ENCODE measurements at regions not wholly inside any gene's neighbourhood (a gene's known extent, or its start where the extent isn't known, plus 50 kb on each side); places are given as distances from the start of the nearest gene placed in this dataset.
"Not testable (repeated sequence)": the region's sequence is repeated elsewhere in the genome, so short reads cannot be mapped to it uniquely, and the experiment has no call there.

- Histone ChIP-seq H3K27ac (no peak overlapping the region), H3K4me3 (no peak overlapping the region), H3K9me3 (no peaks in the 10 kb centered on the region), H3K4me1 (no peaks in the 10 kb centered on the region), H3K36me3 (no peaks in the 10 kb centered on the region), H3K27me3 (no peaks in the 10 kb centered on the region)
- 64% methylated on average over 9 of the region's 9 CpGs for WGBS (ENCODE audit: insufficient coverage, low coverage, low lambda C conversion rate, missing lambda C conversion rate)
- ATAC-seq, result no peak
- DNase-seq, result no peak
- intact Hi-C loops (cut with DNase I), result no loop called here
- TF ChIP-seq POLR2A (IDR thresholded peaks at IDR 0.05), result no peak
- TF ChIP-seq CTCF (IDR thresholded peaks at IDR 0.05), result no peak
Observed at GRCh38 chr10:23543691-23544380, 105.0 kb downstream of the OTUD1 start.

DNA sequence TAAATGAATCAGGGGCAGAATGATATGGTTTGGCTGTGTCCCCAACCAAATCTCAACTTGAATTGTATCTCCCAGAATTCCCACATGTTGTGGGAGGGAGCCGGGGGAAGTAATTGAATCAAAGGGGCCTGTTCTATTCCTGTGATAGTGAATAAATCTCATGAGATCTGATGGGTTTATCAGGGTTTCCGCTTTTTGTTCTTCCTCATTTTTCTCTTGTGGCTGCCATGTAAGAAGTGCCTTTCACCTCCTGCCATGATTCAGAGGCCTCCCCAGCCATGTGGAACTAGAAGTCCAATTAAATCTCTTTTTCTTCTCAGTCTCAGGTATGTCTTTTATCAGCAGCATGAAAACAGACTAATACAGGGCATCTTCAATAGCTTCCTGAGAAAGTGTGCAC, 107.0 kb downstream of the OTUD1 start:
- H3K36me3 ChIP-seq; H3K27me3 ChIP-seq; DNase-seq; H3K9me3 ChIP-seq; intact Hi-C loops (cut with DNase I); H3K4me3 ChIP-seq; ATAC-seq; H3K27ac ChIP-seq; H3K4me1 ChIP-seq: not testable (repeated sequence)
- 79% methylated on average over 2 of the region's 2 CpGs for WGBS (ENCODE audit: insufficient coverage, low coverage, low lambda C conversion rate, missing lambda C conversion rate)

DNA sequence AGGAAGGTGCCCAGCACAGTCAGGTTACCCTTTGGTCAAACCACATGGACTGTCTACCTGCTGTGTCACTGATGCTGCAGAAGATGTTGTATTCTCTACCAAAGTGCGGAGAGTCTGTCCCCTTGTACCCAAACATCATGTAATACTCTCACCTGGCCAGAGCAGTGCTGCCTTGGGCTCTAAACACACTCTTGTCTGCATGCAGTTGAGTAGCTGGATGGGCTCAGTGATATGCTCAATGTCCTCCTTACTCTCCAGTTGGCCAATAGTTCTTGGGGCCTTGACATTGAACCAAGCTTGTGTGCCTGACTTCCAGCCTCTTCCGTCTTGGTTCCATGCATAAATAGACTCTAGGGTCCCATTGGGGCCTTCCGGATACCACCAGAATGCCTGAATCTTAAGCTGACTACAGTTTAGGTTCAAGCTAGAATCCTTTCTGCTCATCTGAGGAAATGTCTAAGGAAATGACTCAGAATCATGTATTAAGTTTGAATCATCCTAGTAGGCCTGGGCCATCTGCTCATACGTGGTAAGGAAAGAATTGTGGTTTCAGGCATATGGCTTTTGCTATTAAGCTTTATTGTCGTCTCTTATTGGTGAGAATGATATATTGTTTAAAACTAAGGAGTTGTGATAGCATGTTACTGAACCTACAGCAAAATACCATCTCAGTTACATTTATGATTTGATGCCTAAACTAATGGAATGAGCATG, 118.0 kb downstream of the OTUD1 start:
- no peak overlapping the region for H3K27ac ChIP-seq
- H3K4me1 ChIP-seq, result peaks cover 0 to 9% (median 3%) of the 10 kb centered on the region in 4 donors
- no peaks in the 10 kb centered on the region for H3K36me3 ChIP-seq
- no peak overlapping the region for H3K4me3 ChIP-seq
- TF ChIP-seq CTCF (IDR thresholded peaks at IDR 0.05), result no peak
- no peak for TF ChIP-seq POLR2A (IDR thresholded peaks at IDR 0.05)
- intact Hi-C loops (cut with DNase I), result no loop called here
- DNase-seq (no peak), ATAC-seq (no peak)
- 60% methylated on average over 4 of the region's 5 CpGs for WGBS (ENCODE audit: insufficient coverage, low coverage, low lambda C conversion rate, missing lambda C conversion rate)
- H3K9me3 ChIP-seq, result no peaks in the 10 kb centered on the region
- H3K27me3 ChIP-seq, result no peaks in the 10 kb centered on the region

GRCh38 chr10:23557777-23558176, 118.9 kb downstream of the OTUD1 start:
- DNase-seq (no peak), ATAC-seq (no peak)
- Histone ChIP-seq H3K27ac (peak overlapping the region in 2 of 3 donors; percentile 5 to 19), H3K4me1 (peaks cover 0 to 6% (median 3%) of the 10 kb centered on the region in 4 donors), H3K27me3 (no peaks in the 10 kb centered on the region), H3K4me3 (no peak overlapping the region), H3K9me3 (no peaks in the 10 kb centered on the region), H3K36me3 (no peaks in the 10 kb centered on the region)
- 84% methylated on average over 4 of the region's 4 CpGs for WGBS (ENCODE audit: insufficient coverage, low coverage, low lambda C conversion rate, missing lambda C conversion rate)
- TF ChIP-seq POLR2A (IDR thresholded peaks at IDR 0.05) (no peak), CTCF (IDR thresholded peaks at IDR 0.05) (no peak)
- intact Hi-C loops (cut with DNase I), result no loop called here

DNA sequence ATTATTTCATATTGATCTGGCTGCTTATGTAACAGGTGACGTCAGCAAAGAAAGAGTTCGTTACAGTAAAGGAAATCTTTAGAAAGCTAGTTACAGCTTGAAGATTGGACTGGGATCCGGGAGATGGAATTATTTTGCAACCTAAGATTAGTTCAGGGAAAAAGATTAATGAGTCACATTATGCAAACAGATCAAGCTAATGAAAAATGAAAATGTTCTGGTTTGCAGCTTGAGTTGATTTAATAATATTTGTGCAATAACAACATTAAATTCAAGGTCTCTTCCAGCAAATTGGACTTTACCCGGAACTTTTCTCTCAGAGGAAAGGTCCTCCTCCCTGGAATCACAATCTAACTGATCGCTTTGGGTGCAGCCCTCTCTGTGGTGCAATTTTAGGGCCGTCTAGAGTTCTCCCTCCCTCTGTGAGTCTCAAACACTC, 119.5 kb downstream of the OTUD1 start:
- Histone ChIP-seq H3K4me1 (peaks cover 0 to 6% (median 3%) of the 10 kb centered on the region in 4 donors), H3K27ac (peak overlapping the region in 2 of 3 donors; percentile 19 to 30), H3K4me3 (peak overlapping the region in 1 of 3 donors; percentile 1), H3K9me3 (no peaks in the 10 kb centered on the region), H3K27me3 (no peaks in the 10 kb centered on the region), H3K36me3 (no peaks in the 10 kb centered on the region)
- WGBS (ENCODE audit: insufficient coverage, low coverage, low lambda C conversion rate, missing lambda C conversion rate), result 25% methylated on average over 6 of the region's 6 CpGs
- intact Hi-C loops (cut with DNase I), result no loop called here
- no peak for TF ChIP-seq POLR2A (IDR thresholded peaks at IDR 0.05)
- no peak for TF ChIP-seq CTCF (IDR thresholded peaks at IDR 0.05)
- ATAC-seq, result peak; percentile 82 to 95 (median 88)
- DNase-seq, result no peak
